HG02981 (cell line): ENCODE measurements at regions not wholly inside any gene's neighbourhood (a gene's known extent, or its start where the extent isn't known, plus 50 kb on each side); places are given as distances from the start of the nearest gene placed in this dataset.
"Not testable (repeated sequence)": the region's sequence is repeated elsewhere in the genome, so short reads cannot be mapped to it uniquely, and the experiment has no call there.

ENCODE experiments used
- ATAC-seq: cut with Tn5 transposase; IDR thresholded peaks from one replicate; pipeline ENCODE4 v1.9.1; 2021; ENCODE audit warnings: mild to moderate bottlenecking, moderate library complexity; ENCODE audit not compliant: unreplicated experiment

- no peak for ATAC-seq
These were observed 425.2 kb upstream of the CDH9 start for GRCh38 chr5:27463446-27464149.

DNA sequence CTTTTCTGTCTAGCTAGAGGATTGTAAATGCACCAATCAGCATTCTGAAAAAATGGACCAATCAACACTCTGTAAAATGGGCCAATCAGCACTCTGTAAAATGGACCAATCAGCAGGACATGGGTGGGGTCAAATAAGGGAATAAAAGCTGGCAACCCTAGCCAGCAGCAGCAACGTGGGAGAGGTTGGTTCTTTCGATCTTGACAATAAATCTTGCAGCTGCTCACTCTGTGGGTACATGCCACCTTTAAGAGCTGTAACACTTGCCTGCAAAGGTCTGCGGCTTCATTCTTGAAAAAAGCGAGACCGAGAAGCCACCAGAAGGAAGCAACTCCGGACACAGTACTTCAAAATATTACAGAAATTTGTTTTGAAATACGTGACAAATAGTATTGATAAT, 424.6 kb upstream of the CDH9 start:
- ATAC-seq: no peak

DNA sequence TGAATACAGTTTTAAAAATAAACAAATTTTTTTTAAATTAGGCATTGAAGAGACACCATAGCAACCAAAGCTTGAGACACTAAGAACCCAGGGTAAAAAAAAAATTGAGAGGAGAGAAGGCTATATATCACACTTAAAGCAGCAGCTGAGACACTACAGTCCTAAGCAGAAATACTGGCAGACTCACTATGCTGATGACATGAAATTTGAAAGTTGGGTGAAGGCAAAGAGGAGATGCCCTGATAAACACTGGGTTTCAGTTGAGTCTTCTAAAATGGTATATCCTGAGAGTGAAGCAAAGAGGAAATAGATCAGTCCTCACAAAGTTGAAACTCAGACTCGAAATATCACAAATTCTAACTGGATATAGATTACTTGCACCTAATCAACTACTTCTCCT, 419.9 kb upstream of the CDH9 start:
- ATAC-seq: no peak

- no peak for ATAC-seq
These were observed 413.0 kb upstream of the CDH9 start for GRCh38 chr5:27451377-27451776.

GRCh38 chr5:27450607-27451006, 412.2 kb upstream of the CDH9 start:
- ATAC-seq: no peak

- ATAC-seq: not testable (repeated sequence)
These were observed 401.0 kb upstream of the CDH9 start for GRCh38 chr5:27439383-27439782.

DNA sequence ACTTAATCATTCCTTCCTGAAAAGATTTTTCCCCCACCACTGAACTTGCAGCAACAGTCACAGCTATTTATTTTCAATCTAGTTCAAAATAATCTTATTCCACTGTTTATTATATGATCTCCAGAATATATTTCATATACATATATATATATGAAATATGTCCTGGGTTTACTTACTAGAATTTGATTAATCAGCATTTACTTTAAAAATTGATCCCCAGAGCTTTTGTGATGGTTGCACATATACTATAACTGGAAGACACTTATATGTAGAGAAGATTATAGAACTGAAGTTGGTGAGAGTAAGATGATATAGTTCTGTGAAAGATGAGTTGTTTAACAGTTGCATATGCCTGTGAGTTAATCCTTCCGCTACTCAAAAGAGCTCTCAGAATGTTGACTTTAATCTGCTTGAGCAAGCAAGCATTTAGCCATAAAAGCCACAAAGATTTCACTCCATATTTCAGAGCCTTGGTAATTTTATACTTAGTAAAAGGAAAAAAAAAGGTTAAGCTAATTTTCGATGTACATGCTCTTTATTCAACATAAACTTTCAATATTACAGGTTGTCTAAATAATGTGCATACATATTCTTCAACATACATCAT, 399.3 kb upstream of the CDH9 start:
- no peak for ATAC-seq

- no peak for ATAC-seq
These were observed 395.9 kb upstream of the CDH9 start for GRCh38 chr5:27434335-27434734.

DNA sequence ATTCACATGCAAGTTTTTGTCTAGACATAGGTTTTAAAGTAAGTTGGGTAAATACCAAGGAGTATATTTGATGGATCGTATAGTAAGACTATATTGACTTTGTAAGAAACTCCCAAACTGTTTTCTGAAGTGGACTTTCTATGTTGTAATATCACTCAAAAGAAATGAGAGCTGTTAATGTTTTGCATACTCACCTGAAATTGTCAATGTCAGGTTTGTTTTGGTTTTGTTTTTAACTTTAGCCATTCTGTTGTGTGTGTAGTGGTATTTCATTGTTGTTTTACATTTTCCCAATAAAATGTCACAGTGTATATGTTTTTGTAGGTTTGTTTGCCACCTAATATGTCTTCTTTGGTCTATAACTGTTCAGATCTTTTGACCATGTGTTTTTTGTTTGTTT, 375.7 kb upstream of the CDH9 start:
- no peak for ATAC-seq

DNA sequence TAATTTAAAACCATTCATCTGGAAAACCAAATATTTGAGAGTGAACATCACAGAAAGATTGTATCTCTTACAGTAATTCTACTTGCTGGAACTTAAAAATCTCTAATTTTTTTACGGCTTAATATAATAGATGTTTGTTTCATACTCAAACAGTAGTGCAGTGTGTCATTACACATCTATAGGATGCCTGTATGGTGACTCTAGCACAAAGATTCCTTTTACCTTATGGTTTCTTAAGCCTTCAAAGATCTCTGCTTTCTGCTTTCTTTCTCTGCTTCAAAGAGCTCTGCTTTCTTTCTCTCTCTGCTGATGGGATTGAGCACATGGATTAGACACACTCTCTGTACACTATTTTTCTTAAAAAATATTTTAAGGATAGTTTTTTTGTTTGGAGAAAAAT, 374.0 kb upstream of the CDH9 start:
- no peak for ATAC-seq

DNA sequence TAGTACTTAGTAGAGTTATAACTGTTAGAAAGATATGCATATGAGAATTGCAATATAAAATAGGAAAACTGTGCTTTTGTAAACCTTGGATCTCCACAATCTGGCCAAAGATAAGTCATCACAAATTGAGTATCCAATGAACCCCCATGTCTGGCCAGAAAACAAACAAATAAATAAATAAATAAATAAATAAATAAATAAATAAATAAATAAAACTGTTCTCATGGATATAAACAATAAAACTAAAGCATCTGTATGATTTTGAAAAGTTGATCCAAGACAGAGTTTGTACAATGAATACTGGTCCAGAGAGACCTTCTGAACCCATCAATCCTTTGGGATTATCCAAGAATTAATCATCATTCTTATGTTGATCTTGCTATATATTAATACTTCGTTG, 367.6 kb upstream of the CDH9 start:
- ATAC-seq: no peak

GRCh38 chr5:27403243-27403882, 365.0 kb upstream of the CDH9 start:
- no peak for ATAC-seq

GRCh38 chr5:27402828-27403227, 364.4 kb upstream of the CDH9 start:
- no peak for ATAC-seq

DNA sequence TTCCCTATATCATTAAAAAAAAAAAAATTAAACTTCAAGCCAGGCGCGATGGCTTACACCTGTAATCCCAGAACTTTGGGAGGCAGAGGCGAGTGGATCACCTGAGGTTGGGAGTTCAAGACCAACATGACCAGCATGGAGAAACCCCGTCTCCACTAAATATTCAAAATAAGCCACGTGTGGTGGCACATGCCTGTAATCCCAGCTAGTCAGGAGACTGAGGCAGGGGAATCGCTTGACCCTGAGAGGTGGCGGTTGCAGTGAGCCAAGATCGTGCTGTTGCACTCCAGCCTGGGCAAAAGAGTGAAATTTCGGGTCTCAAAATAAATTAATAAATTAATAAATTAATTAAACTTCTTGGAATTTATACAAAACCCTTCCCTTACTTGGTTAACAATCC, 358.6 kb upstream of the CDH9 start:
- no peak for ATAC-seq

- ATAC-seq: no peak
These were observed 354.3 kb upstream of the CDH9 start for GRCh38 chr5:27392716-27393115.

- ATAC-seq: no peak
These were observed 351.3 kb upstream of the CDH9 start for GRCh38 chr5:27389696-27390095.

DNA sequence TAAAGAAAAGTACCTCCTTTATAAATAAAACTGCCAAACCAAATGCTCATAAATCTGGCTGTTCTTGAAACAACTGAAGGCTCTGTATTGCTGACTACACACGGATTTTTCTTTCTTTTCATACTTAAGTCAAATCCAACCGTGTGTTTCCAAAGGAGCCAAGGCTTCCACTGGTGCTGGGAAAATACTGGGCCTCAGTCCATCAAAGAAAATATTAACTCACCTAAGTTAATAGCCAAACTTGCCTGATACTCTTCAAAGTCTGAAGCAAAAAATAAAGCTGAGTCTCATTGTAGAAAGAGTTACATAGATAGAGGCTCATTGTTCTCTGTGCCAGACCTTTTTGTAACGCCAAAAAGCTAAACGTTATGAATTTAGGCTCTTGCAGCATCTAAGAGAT, 350.4 kb upstream of the CDH9 start:
- no peak for ATAC-seq

- ATAC-seq: no peak
These were observed 349.2 kb upstream of the CDH9 start for GRCh38 chr5:27387535-27388073.

- no peak for ATAC-seq
These were observed 343.3 kb upstream of the CDH9 start for GRCh38 chr5:27381686-27382085.

DNA sequence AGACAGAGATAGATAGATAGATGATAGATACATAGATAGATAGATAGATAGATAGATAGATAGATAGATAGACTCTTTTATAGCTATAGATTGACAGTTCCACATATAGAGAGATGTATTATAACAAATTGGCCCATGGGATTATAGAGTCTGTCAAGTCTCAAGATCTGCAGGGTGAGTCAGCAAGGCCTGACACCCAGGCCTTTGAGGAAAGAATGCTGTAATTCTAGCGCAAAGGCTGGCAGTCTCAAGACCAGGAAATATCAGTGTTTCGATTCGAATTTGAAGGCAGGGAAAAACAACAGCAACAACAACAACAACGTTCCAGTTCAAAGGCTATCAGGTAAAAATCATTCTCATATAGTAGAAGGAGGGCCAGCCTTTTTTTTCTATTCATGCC, 339.2 kb upstream of the CDH9 start:
- ATAC-seq: no peak

DNA sequence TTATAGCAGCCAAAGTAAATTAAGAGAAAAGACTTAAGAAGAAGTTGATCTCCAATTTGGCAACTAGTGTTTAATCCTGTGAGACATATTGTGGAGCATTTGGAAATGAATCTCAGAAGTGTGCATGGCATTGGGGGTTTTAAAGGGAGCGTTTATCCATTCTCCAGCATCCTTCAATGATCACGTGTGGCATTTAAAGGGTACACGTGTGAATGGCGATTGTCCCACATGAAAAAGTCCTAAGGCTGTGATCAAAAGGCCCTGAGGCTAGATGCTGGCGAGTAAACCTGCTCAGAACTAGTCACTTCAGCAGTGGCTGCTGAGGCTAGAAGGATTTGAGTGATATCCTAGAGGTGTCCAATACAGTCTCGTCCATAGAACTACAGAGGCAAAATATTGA, 315.6 kb upstream of the CDH9 start:
- ATAC-seq: no peak

DNA sequence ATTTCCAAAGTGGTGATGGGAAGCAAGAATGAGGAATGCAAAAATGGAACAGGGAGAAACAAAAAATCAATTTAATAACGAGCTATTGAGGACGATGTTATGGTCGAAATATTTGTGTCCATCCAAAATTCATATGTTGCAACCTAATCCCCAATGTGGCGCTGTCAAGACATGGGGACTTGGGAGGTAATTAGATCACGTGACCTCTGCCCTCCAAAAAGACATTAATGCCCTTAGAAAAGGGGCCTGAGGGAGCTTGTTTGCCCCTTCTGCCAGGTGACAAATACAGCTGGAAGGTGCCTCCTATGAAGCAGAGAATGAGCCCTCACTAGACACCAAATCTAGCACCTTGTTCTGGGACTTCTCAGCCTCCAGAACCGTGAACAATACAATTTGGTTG, 315.2 kb upstream of the CDH9 start:
- no peak for ATAC-seq
